ENCODE measurements at regions not wholly inside any gene's neighbourhood (a gene's known extent, or its start where the extent isn't known, plus 50 kb on each side); places are given as distances from the start of the nearest gene placed in this dataset.

DNA sequence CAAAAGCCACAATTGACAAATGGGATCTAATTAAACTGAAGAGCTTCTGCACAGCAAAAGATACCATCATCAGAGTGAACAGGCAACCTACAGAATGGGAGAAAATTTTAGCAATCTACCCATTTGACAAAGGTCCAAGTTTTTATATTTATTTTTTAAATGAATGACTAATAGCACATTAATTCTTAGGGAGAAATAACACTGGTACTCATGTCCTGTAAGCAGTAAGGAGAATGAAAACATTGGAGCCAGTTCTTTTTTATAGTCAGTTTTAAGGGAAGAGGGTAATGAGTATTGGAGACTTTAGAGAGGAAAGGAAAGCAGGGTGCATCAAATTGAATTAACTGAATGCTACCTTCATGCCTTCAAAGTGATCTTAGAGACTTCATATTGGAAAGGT, 404.7 kb upstream of the TGFBR2 start:
- no peaks in the 10 kb centered on the region for H3K9me3 ChIP-seq (ENCODE audit: control insufficient read depth in 1 of 2, low read length in 2 of 2)
- POLR2A ChIA-PET (ENCODE audit: partially characterized antibody), result no interaction called here
- H3K4me3 ChIP-seq (ENCODE audit: low read length in 2 of 2), result no peak overlapping the region
- H3K4me1 Mint-ChIP-seq, result peaks cover 6 to 8% (median 7%) of the 10 kb centered on the region in 4 donors
- H3K9me3 Mint-ChIP-seq, result no peaks in the 10 kb centered on the region
- peaks cover 2% of the 10 kb centered on the region for H3K4me1 ChIP-seq (ENCODE audit: insufficient read depth, low read length)
- CTCF ChIA-PET (ENCODE audit: partially characterized antibody), result interaction anchor here (0.8 to 1.2 kb wide), 2 partner anchors 10 to 492 kb away, joined by 3 to 5 read pairs; no protein-coding TSS in a partner anchor
- no peaks in the 10 kb centered on the region for H3K27me3 ChIP-seq (ENCODE audit: insufficient read depth, low read length)
- no peak for DNase-seq
- H3K36me3 Mint-ChIP-seq, result no peaks in the 10 kb centered on the region
- H3K4me3 Mint-ChIP-seq, result no peak overlapping the region
- H3K27ac Mint-ChIP-seq, result peak overlapping the region in 1 of 7 donors; percentile 72
- intact Hi-C loops (cut with micrococcal nuclease), result no loop called here
- no peaks in the 10 kb centered on the region for H3K27me3 Mint-ChIP-seq
- no peak overlapping the region for H3K27ac ChIP-seq (ENCODE audit: low read depth, low read length)
- H3K36me3 ChIP-seq (ENCODE audit: insufficient read depth, low read length), result no peaks in the 10 kb centered on the region

GRCh38 chr3:30203301-30203700, 403.1 kb upstream of the TGFBR2 start:
- Histone ChIP-seq H3K9me3 (ENCODE audit: control insufficient read depth in 1 of 2, low read length in 2 of 2) (no peaks in the 10 kb centered on the region), H3K27ac (ENCODE audit: low read depth, low read length) (no peak overlapping the region), H3K4me3 (ENCODE audit: low read length in 2 of 2) (no peak overlapping the region), H3K36me3 (ENCODE audit: insufficient read depth, low read length) (no peaks in the 10 kb centered on the region), H3K4me1 (ENCODE audit: insufficient read depth, low read length) (peaks cover 4% of the 10 kb centered on the region), H3K27me3 (ENCODE audit: insufficient read depth, low read length) (no peaks in the 10 kb centered on the region)
- intact Hi-C loops (cut with micrococcal nuclease), result no loop called here
- CTCF ChIA-PET (ENCODE audit: partially characterized antibody), result no interaction called here
- H3K9me3 Mint-ChIP-seq, result no peaks in the 10 kb centered on the region
- H3K27me3 Mint-ChIP-seq, result no peaks in the 10 kb centered on the region
- no peak overlapping the region for H3K27ac Mint-ChIP-seq
- peaks cover 7 to 10% (median 8%) of the 10 kb centered on the region in 4 donors for H3K4me1 Mint-ChIP-seq
- no peak overlapping the region for H3K4me3 Mint-ChIP-seq
- DNase-seq, result no peak
- no peaks in the 10 kb centered on the region for H3K36me3 Mint-ChIP-seq
- POLR2A ChIA-PET (ENCODE audit: partially characterized antibody), result no interaction called here

DNA sequence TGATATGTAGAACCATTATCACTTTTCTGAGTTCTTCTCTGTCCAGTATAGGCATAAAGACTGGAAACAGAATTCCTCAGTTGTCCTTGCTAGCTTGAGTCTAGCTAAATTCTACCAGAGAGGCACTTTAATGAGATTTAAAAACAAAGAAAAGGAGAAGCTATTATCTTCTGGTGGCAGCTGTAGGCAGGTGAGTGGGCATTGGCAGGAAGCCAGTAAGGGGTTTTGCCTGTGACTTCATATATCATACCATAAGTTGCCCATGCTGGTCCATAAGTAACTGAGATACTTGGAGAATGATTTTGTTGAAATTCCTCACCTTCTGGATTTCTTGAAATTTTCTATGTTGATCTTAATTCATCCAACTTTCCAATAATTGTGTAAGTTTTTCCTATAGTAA, 402.3 kb upstream of the TGFBR2 start:
- H3K9me3 ChIP-seq (ENCODE audit: control insufficient read depth in 1 of 2, low read length in 2 of 2), result no peaks in the 10 kb centered on the region
- Mint-ChIP-seq H3K9me3 (no peaks in the 10 kb centered on the region), H3K4me1 (peaks cover 7 to 10% (median 8%) of the 10 kb centered on the region in 4 donors), H3K27me3 (no peaks in the 10 kb centered on the region), H3K27ac (no peak overlapping the region), H3K4me3 (no peak overlapping the region), H3K36me3 (no peaks in the 10 kb centered on the region)
- no peak overlapping the region for H3K27ac ChIP-seq (ENCODE audit: low read depth, low read length)
- H3K27me3 ChIP-seq (ENCODE audit: insufficient read depth, low read length), result no peaks in the 10 kb centered on the region
- CTCF ChIA-PET (ENCODE audit: partially characterized antibody), result interaction anchor here (1.3 kb wide), 1 partner anchor 50 kb away, joined by 3 read pairs; no protein-coding TSS in a partner anchor
- POLR2A ChIA-PET (ENCODE audit: partially characterized antibody), result no interaction called here
- H3K4me1 ChIP-seq (ENCODE audit: insufficient read depth, low read length), result peaks cover 4% of the 10 kb centered on the region
- intact Hi-C loops (cut with micrococcal nuclease), result no loop called here
- H3K4me3 ChIP-seq (ENCODE audit: low read length in 2 of 2), result no peak overlapping the region
- no peak for DNase-seq
- no peaks in the 10 kb centered on the region for H3K36me3 ChIP-seq (ENCODE audit: insufficient read depth, low read length)

DNA sequence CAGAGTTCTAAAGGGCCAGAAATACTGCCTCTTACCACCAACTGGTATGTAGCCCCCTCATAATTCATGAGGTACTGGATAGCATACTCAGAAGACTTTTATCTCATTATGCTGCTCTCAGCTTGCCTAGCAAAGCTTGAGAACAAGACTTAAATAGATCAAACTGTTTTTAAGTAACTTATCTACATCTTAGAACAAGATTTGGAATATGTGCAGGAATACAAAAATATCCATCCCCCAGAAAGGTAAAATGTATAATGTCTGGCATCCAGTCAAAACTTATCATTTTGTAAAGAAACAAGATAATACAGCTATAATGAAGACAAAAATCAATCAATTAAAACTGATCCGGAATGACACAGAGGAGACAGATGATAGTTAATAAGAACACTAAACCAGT, 400.4 kb upstream of the TGFBR2 start:
- CTCF ChIA-PET (ENCODE audit: partially characterized antibody), result interaction anchor here (0.8 to 1.4 kb wide), 2 partner anchors 8 to 11 kb away, joined by 4 to 6 read pairs; no protein-coding TSS in a partner anchor

DNA sequence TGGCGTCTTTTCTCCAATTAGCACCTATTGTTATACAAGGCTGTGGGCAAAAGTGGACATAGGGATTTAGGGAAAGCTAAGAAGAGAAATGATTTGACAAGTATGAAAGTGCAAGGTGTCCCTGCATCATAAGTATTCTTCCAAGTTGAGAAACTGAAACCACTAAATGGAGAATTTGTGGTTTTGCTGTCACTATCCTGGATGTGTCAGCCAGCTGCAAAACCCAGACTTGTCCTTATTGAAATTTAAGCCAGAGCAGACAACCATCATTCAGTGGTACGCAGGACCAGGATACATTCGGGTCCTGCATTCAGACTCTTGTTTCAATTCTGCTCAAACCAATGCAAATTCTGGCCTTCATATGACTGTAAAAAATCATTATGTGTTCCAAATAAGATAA, 384.8 kb upstream of the TGFBR2 start:
- Histone ChIP-seq H3K4me1 (ENCODE audit: insufficient read depth, low read length) (no peaks in the 10 kb centered on the region), H3K9me3 (ENCODE audit: control insufficient read depth in 1 of 2, low read length in 2 of 2) (no peaks in the 10 kb centered on the region), H3K36me3 (ENCODE audit: insufficient read depth, low read length) (no peaks in the 10 kb centered on the region), H3K27me3 (ENCODE audit: insufficient read depth, low read length) (no peaks in the 10 kb centered on the region), H3K27ac (ENCODE audit: low read depth, low read length) (no peak overlapping the region), H3K4me3 (ENCODE audit: low read length in 2 of 2) (no peak overlapping the region)
- POLR2A ChIA-PET (ENCODE audit: partially characterized antibody), result no interaction called here
- Mint-ChIP-seq H3K36me3 (no peaks in the 10 kb centered on the region), H3K4me3 (no peak overlapping the region), H3K27ac (no peak overlapping the region), H3K4me1 (peaks cover 0 to 5% (median 2%) of the 10 kb centered on the region in 4 donors), H3K27me3 (peaks cover 4 to 5% of the 10 kb centered on the region in 2 donors), H3K9me3 (peaks cover 1 to 7% (median 3%) of the 10 kb centered on the region in 8 donors)
- CTCF ChIA-PET (ENCODE audit: partially characterized antibody), result no interaction called here
- DNase-seq, result no peak
- intact Hi-C loops (cut with micrococcal nuclease), result no loop called here

More for the DNA sequence above, 400.4 kb upstream of the TGFBR2 start:
- H3K36me3 Mint-ChIP-seq, result no peaks in the 10 kb centered on the region
- no peaks in the 10 kb centered on the region for H3K27me3 ChIP-seq (ENCODE audit: insufficient read depth, low read length)
- H3K9me3 ChIP-seq (ENCODE audit: control insufficient read depth in 1 of 2, low read length in 2 of 2), result no peaks in the 10 kb centered on the region
- H3K27ac Mint-ChIP-seq, result peak overlapping the region in 1 of 7 donors; percentile 2
- H3K27ac ChIP-seq (ENCODE audit: low read depth, low read length), result no peak overlapping the region
- DNase-seq, result no peak
- POLR2A ChIA-PET (ENCODE audit: partially characterized antibody), result no interaction called here
- H3K4me3 ChIP-seq (ENCODE audit: low read length in 2 of 2), result no peak overlapping the region
- intact Hi-C loops (cut with micrococcal nuclease), result no loop called here
- no peaks in the 10 kb centered on the region for H3K27me3 Mint-ChIP-seq
- no peaks in the 10 kb centered on the region for H3K36me3 ChIP-seq (ENCODE audit: insufficient read depth, low read length)
- H3K4me3 Mint-ChIP-seq, result peak overlapping the region in 3 of 8 donors; percentile 17 to 34 (median 22)
- peaks cover 7 to 10% (median 9%) of the 10 kb centered on the region in 4 donors for H3K4me1 Mint-ChIP-seq
- peaks cover 4% of the 10 kb centered on the region for H3K4me1 ChIP-seq (ENCODE audit: insufficient read depth, low read length)
- H3K9me3 Mint-ChIP-seq, result no peaks in the 10 kb centered on the region

DNA sequence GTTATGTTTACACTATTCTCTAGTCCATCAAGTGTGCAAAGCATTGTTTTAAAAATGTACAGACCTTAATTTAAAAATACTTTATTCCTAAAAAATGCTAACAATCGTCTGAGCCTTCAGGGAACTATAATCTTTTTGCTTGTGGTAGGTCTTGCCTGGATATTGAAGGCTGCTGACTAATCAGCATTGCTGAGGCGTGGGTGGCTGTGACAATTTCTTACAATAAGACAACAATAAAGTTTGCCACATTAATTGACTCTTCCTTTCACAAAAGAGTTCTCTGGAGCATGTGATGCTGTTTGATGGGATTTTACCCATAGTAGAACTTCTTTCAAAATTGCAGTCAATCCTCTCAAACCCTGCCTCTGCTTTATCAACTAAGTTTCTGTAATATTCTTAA, 384.0 kb upstream of the TGFBR2 start:
- no peak overlapping the region for H3K4me3 Mint-ChIP-seq
- H3K27ac Mint-ChIP-seq, result no peak overlapping the region
- no peaks in the 10 kb centered on the region for H3K9me3 ChIP-seq (ENCODE audit: control insufficient read depth in 1 of 2, low read length in 2 of 2)
- peaks cover under 1% of the 10 kb centered on the region for H3K4me1 ChIP-seq (ENCODE audit: insufficient read depth, low read length)
- POLR2A ChIA-PET (ENCODE audit: partially characterized antibody), result no interaction called here
- H3K27me3 Mint-ChIP-seq, result peaks cover 3% of the 10 kb centered on the region in 2 donors
- no peak overlapping the region for H3K4me3 ChIP-seq (ENCODE audit: low read length in 2 of 2)
- H3K4me1 Mint-ChIP-seq, result peaks cover 3 to 7% (median 3%) of the 10 kb centered on the region in 4 donors
- no peaks in the 10 kb centered on the region for H3K27me3 ChIP-seq (ENCODE audit: insufficient read depth, low read length)
- H3K9me3 Mint-ChIP-seq, result peaks cover 0 to 5% (median 2%) of the 10 kb centered on the region in 8 donors
- intact Hi-C loops (cut with micrococcal nuclease), result no loop called here
- CTCF ChIA-PET (ENCODE audit: partially characterized antibody), result no interaction called here
- no peaks in the 10 kb centered on the region for H3K36me3 ChIP-seq (ENCODE audit: insufficient read depth, low read length)
- no peak overlapping the region for H3K27ac ChIP-seq (ENCODE audit: low read depth, low read length)
- no peaks in the 10 kb centered on the region for H3K36me3 Mint-ChIP-seq
- DNase-seq, result no peak

DNA sequence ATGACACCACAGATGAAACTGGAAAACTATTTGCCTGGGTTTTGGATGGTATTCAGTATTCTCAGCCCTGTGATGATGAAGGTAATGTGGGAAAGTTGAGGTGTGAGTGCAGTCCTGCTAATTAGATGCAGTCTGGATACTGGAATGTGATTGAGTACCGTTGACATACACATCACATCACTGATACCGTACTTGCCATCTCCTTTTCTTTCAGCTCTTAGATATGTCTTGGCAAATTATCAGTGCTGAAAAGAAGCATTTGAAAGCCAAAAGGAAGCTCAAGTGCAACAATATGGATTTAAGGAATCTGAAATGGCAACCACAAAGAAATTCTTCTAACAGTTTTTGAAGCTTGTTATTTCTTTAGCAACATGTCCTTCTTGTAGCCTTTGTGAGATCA, 381.4 kb upstream of the TGFBR2 start:
- DNase-seq, result no peak
- Histone ChIP-seq H3K27me3 (ENCODE audit: insufficient read depth, low read length) (no peaks in the 10 kb centered on the region), H3K36me3 (ENCODE audit: insufficient read depth, low read length) (no peaks in the 10 kb centered on the region), H3K27ac (ENCODE audit: low read depth, low read length) (no peak overlapping the region), H3K4me1 (ENCODE audit: insufficient read depth, low read length) (peaks cover 7% of the 10 kb centered on the region), H3K4me3 (ENCODE audit: low read length in 2 of 2) (no peak overlapping the region), H3K9me3 (ENCODE audit: control insufficient read depth in 1 of 2, low read length in 2 of 2) (no peaks in the 10 kb centered on the region)
- no peak overlapping the region for H3K27ac Mint-ChIP-seq
- intact Hi-C loops (cut with micrococcal nuclease), result no loop called here
- no peaks in the 10 kb centered on the region for H3K36me3 Mint-ChIP-seq
- POLR2A ChIA-PET (ENCODE audit: partially characterized antibody), result no interaction called here
- CTCF ChIA-PET (ENCODE audit: partially characterized antibody), result interaction anchor here (1.7 kb wide), 1 partner anchor 26 kb away, joined by 5 read pairs; no protein-coding TSS in a partner anchor
- peaks cover 6 to 14% (median 10%) of the 10 kb centered on the region in 4 donors for H3K4me1 Mint-ChIP-seq
- H3K27me3 Mint-ChIP-seq, result no peaks in the 10 kb centered on the region
- H3K9me3 Mint-ChIP-seq, result no peaks in the 10 kb centered on the region
- H3K4me3 Mint-ChIP-seq, result no peak overlapping the region
